ENCODE measurements at regions not wholly inside any gene's neighbourhood (a gene's known extent, or its start where the extent isn't known, plus 50 kb on each side); places are given as distances from the start of the nearest gene placed in this dataset.

DNA sequence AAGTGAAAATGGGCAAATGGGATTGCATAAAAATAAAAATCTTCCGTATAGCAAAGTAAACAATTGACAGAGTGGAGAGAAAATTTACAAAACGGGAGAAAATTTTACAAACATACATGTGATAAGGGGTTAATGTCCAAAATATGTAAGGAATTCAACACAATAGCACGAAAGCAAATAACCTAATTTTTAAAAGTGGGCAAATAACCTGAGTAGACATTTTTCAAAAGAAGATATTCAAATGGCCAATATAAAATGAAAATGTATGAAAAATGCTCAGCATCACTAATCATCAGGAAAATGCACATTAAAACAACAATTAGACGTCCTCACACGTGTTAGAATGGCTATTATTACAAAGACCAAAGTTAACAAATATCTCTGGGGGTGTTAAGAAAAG lies 441.5 kb downstream of the HTR1B start:
- TF ChIP-seq, protein P1, sequence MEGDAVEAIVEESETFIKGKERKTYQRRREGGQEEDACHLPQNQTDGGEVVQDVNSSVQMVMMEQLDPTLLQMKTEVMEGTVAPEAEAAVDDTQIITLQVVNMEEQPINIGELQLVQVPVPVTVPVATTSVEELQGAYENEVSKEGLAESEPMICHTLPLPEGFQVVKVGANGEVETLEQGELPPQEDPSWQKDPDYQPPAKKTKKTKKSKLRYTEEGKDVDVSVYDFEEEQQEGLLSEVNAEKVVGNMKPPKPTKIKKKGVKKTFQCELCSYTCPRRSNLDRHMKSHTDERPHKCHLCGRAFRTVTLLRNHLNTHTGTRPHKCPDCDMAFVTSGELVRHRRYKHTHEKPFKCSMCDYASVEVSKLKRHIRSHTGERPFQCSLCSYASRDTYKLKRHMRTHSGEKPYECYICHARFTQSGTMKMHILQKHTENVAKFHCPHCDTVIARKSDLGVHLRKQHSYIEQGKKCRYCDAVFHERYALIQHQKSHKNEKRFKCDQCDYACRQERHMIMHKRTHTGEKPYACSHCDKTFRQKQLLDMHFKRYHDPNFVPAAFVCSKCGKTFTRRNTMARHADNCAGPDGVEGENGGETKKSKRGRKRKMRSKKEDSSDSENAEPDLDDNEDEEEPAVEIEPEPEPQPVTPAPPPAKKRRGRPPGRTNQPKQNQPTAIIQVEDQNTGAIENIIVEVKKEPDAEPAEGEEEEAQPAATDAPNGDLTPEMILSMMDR (IDR thresholded peaks at IDR 0.05): no peak
- TF ChIP-seq POLR2A (IDR thresholded peaks at IDR 0.05): no peak
